PC-3 (cell line): ENCODE measurements at regions not wholly inside any gene's neighbourhood (a gene's known extent, or its start where the extent isn't known, plus 50 kb on each side); places are given as distances from the start of the nearest gene placed in this dataset.

Experiments used
- CTCF ChIP-seq: fragments of 300-600 bp; sonication (generic); conservative IDR thresholded peaks from 2 replicates; pipeline ENCODE4 v1.5.1; 2017; ENCODE audit warnings: antibody characterized with exemption, low read depth, mild to moderate bottlenecking, low read length
- EZH2phosphoT487 ChIP-seq: fragments of 300-600 bp; sonication (generic); IDR thresholded peaks from 2 replicates; pipeline ENCODE4 v1.6.1; 2018; ENCODE audit warnings: mild to moderate bottlenecking, antibody characterized with exemption, low read length, borderline replicate concordance

GRCh38 chr1:82466416-82466815, 665.7 kb downstream of the ADGRL2 start:
- no peak for TF ChIP-seq CTCF
- no peak for TF ChIP-seq EZH2phosphoT487
